GM12872 (cell line): ENCODE measurements at regions not wholly inside any gene's neighbourhood (a gene's known extent, or its start where the extent isn't known, plus 50 kb on each side); places are given as distances from the start of the nearest gene placed in this dataset.

ENCODE experiments used
- CTCF ChIP-seq: IDR thresholded peaks from 3 replicates; pipeline ENCODE4 v1.5.1; 2011; ENCODE audit warnings: low read depth, mild to moderate bottlenecking, low read length, moderate library complexity; ENCODE audit not compliant: insufficient read depth

GRCh38 chr13:72506706-72507105 lies 220.7 kb downstream of the MZT1 start:
- TF ChIP-seq CTCF = no peak

GRCh38 chr13:72505376-72505775 lies 222.1 kb downstream of the MZT1 start:
- no peak for TF ChIP-seq CTCF

- TF ChIP-seq CTCF = no peak
Measured at GRCh38 chr13:72504131-72504841, 223.1 kb downstream of the MZT1 start.

- no peak for TF ChIP-seq CTCF
Measured at GRCh38 chr13:72500851-72501250, 226.6 kb downstream of the MZT1 start.

- TF ChIP-seq CTCF = no peak
Measured at GRCh38 chr13:72495681-72496080, 231.7 kb downstream of the MZT1 start.

- TF ChIP-seq CTCF = no peak
Measured at GRCh38 chr13:72489751-72490150, 237.7 kb downstream of the MZT1 start.

- no peak for TF ChIP-seq CTCF
Measured at GRCh38 chr13:72473321-72473720, 254.1 kb downstream of the MZT1 start.

GRCh38 chr13:72469906-72470305 lies 257.5 kb downstream of the MZT1 start:
- no peak for TF ChIP-seq CTCF
